T-helper 22 cell (primary cell): ENCODE measurements at regions not wholly inside any gene's neighbourhood (a gene's known extent, or its start where the extent isn't known, plus 50 kb on each side); places are given as distances from the start of the nearest gene placed in this dataset.

Source experiments
- DNase-seq: peaks from one replicate; pipeline ENCODE4 v3.0.0-alpha.2; 2020; ENCODE audit warnings: low read depth

DNA sequence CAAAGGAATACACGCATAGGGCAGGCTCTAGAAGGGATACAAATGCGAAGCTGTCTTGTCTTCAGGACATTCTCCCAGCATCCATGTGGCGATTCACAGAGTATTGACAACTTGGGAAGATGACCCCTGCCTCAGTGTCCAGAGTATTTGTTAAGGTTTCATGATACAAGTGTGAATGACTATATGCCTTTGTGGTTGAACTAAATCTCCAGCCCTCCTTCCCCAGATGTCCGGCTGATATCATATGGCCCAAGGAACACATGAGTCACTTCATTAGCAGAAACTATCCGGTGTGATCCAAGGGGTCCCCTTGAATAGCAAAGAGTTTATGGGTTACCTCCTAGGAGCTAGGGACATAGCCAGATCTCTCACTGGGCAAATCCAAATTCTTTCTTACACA, 151.0 kb downstream of the INSIG2 start:
- no peak for DNase-seq

DNA sequence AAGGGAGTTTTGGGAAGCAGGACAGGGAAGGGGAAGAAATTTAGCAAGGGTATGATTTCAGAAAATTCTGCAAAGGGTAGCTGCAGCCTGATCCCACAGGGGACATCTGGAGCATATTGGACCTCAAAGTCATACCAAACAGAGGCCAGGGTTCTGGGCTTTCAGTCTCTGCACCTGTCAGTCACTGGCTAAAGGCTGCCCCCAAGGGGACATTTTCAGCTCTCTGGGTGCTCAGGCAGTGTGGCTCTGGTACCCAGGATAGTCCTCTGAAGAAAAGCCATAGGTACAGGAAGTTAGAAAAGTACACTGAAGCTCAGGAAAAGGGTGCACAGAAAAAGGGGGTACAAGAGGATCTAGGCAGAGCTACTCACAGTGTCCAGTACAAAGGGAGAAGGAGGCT, 149.2 kb downstream of the INSIG2 start:
- no peak for DNase-seq

DNA sequence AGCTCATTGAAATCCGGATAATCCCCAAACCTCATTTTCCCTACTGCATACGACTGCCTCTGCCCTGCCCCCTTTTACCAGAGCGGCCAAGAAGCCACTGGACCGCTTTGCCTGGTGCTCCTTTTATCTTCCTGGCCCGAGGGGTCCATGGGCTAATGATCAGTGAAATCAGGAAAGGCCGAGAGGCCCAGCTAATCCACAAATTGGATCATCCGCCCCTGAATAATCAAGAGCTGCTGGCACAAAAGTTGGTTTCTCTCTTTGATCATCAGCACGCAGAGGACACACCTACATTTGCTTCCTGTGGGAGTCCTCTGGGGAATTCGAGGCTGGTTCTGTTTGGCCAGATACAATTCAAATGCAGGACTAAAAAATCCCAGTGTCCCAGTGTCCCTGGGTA, 144.5 kb downstream of the INSIG2 start:
- DNase-seq = no peak

DNA sequence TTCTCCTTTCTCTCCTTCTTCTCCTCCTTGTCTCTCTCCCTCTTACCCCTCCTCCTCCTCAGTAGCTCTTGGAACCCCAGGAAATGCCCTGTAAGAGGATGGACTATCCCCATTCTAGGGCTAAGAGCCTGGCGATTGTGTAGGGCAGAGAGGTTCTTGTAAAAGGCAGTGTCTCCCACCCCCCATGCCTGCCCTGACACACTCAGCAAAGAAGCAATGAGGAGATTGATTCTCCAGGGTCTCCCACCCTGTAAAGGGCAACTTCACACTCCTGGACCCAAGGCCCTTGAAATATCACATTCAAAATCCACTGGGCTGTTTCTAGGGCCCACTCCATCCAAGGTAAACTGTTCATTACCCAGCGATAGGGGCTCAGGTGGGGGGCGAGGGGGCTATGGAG, 144.1 kb downstream of the INSIG2 start:
- DNase-seq = no peak

GRCh38 chr2:118231759-118232158, 143.5 kb downstream of the INSIG2 start:
- DNase-seq = no peak

DNA sequence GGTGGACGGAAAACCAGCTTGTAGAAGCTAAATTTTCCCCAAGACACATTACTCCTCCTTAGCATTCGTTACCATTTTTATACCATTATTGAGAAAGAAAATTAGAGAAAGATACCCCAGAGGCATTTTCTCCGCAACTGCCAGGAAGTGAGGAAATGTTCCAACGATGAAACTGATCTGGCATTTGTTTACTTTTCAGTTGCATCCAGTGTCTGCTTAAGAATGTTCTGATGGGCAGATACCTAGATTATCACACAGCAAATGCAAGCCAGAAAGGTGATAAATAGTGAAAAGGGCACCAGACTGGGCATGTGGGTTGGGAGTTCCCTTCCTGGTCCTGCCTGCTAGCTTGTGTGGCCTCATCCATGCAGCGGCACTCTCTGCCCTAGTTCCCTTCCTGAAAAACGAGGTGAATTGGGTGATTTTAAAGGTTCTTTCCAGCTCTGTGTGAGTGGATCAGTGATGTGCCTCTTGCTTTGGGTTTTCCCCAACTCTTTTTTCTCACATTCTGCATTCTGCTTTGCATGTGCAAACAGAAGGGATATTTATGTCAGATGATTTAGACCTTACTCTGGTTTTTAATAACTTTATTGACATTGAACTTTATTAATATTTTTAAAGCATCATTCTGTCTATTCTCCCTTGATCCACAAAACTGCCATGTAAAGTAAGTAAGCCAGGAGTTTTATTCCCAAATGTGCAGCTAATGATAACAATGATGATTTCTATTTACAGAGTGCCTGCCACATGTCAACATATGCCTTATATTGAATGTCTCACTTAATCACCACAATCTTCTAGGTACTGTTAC, 139.6 kb downstream of the INSIG2 start:
- DNase-seq = no peak

DNA sequence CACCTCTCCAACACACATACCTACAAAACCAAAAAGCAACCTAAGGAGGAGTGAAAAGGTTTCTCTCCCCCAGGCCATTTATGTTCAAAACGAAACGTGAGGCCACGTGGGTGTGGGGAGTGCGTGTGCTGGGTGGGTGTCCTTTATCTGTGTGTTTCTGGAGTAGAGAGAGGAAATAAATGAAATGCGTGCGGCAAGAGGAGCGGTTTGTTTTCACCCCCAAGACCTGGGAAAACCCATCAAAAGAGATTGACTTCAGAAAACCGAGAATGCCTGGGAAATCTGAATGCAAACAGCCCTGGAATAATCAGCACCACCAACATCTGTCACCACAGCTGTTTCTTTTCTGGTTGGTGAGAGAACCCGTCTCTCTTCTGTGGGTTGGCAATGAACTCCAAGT, 137.4 kb downstream of the INSIG2 start:
- no peak for DNase-seq

DNA sequence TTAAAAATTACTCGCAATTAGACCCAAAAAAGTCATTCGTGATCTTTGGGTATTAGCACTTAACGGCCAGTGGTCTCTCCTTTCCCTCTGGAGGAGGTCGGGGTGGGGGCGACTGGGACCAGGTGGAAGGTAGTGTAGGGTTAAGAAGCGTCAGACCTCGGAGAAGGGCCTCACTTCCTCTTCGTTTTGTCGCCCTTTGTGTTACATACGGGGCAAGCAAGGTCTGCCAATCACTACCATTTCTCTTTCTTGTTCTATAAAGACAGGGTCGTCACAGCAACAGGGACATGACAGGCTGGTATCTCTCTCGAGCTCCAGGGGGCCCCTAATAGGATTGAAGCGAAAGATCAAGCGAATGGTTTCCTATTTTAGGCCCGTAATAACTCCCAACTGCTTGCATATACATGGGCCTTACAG, 136.6 kb downstream of the INSIG2 start:
- DNase-seq = no peak

DNA sequence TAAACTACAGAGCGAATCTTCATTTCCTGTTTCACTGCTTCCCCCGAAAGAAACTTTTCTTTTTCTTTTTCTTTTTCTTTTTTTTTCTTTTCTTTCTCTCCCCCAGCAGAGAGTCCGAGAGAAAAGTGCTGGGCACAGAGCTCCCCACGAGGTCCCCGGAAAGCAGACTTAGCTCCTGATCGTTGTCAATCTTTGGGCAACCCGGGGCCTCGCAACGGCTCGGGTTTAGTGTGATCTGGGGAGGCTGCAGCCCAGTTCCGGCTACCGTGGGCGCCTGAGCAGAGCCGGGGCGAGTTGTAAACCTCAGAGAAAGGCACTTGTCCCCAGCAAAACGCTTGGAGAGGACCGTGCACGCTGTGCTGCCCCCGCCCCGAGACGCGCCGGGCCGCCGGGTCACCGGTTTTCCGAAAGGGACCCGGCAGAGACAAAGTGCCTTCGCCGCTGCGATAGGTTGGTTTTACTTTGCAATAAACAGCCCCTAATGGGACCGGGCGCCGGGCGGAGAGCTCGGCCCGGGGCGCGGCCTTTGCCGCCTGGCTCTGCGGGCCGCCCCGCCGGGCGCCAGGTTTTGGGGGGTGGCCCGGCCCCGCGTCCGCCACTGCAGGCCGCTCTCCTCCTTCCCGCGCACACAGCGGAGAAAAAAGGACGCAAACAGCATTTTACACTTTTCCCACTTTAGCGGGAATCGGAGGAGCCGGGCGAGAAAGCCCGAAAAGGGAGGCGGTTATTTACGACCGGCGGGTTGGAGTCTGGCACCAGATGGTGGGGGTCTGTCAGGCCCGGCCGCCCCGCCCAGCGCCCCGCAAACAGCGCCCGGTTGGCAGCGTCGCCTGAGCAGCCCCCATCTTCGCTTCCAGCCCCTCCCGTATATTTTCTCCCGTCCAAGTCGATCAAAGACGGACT, 136.0 kb downstream of the INSIG2 start:
- DNase-seq = no peak

DNA sequence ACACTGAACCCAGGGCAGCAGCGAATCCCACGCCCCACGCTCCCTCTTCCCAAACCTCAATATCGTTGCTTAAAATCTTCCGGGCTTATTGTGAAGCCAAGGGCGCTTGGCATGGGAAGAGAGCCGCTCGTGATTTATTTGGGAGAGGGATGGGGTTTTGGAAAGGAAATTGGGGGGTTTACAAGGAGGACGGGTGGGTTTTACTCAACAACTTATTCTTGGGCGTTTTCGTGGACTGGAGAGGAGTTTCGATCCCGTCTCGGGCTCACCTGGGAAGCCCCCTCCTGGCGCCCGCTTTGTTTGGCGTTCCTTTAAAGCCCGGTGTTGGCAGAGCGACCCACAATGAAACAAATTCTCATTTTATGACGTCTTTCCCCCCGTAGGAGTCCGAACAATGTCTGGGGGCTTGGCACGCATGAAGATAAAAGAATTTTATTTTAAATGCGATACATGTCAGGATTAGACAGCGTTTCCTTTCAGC, 135.3 kb downstream of the INSIG2 start:
- no peak for DNase-seq

- DNase-seq = no peak
These were observed 134.6 kb downstream of the INSIG2 start for GRCh38 chr2:118222672-118223421.

DNA sequence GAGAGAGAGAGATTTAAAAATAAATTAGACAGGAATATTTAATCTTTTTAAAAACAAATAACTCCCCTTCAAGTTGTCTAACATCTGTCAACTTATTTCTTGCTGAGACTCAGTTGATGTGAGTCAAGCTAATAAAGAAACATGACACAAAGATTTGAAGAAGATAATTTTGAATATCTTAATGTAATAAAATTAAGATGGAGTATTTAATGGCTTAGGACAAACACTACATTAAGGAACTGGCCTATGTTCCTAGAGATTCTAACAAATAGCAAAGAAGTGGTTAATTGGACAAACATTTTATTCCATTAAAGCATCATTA, 134.0 kb downstream of the INSIG2 start:
- DNase-seq = no peak

- DNase-seq = no peak
These were observed 133.4 kb downstream of the INSIG2 start for GRCh38 chr2:118221536-118222272.

GRCh38 chr2:118219611-118220010, 131.3 kb downstream of the INSIG2 start:
- DNase-seq = no peak

GRCh38 chr2:118216224-118216623, 128.0 kb downstream of the INSIG2 start:
- DNase-seq = no peak

- DNase-seq = no peak
These were observed 121.5 kb downstream of the INSIG2 start for GRCh38 chr2:118209727-118210126.

GRCh38 chr2:118207889-118208288, 119.6 kb downstream of the INSIG2 start:
- no peak for DNase-seq

DNA sequence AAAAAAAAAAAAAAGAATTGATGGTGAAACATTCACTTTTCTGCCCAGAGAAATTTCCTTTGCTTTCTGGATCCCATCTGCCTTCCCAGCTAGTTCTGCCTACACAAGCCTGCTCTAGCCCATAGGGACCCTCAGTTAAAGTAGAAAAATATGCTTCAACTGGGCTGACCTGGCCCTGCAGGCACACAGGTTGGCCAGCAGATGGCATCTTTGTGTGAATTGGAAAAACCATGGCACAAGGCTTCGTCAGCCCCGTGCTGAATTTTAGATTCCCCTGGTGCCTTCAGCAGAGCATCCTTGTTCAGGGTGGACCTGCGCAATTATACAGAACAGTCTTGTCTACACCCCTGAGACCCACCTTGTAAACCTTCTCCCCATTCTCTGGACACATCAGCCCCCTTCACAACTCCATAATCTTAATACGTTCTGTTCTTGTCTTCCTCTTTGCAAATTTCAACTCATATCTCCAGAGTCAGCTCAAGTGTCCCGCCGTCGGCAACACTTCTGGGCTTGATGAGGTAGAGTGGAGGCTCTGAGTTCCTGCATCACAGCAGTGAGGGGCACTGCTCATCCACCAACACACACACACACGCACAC, 114.5 kb downstream of the INSIG2 start:
- DNase-seq = no peak

DNA sequence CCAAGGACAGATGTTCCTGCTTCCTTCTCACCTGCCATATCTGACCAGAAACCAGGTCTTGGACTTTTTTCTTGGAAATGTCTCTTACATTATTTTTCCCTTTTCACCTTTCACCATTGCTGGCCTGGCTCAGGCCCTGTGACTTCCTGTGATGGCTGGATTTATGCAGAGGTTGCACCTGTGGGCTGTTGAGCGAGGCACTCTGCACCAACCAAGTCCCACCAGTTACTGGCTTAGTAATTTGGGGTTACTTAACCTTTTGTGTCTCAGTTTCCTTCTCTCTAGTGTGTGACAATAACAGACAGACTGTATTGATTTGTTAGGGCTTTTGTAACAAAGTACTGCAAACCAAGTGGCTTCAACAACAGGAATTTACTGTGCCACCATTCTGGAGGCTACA, 110.0 kb downstream of the INSIG2 start:
- DNase-seq = no peak

DNA sequence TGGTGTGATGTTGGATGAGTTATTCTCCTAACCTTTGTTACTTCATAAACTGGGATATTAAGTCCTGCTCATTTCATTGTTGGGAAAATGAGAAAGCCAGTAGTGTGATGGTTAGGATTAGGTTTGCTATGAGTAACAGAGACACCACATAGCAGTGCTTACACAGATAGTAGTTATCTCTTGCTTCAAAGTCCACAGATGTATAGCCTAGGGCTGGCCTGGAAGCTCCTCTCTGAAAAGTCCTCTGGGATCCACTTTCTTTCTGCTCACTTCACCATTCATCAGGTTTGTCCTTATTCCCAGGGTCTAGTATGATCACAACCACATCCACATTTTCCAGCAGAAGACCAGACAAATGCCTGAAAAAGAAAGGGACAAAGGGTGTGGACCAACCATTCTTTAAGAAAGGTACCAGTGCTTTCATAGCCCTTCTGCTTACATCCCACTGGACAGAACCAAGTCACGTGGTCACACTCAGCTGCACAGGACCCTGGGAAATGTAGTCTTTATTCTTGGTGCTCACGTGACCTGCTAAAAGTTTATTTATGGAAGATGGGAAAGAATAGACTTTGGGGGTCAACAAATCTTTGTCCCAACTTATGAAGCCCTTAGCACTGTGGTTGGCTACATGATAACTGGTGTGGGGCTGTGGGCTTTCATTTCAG, 108.9 kb downstream of the INSIG2 start:
- DNase-seq = no peak

GRCh38 chr2:118190474-118190873, 102.2 kb downstream of the INSIG2 start:
- no peak for DNase-seq
